Kidney (tissue), 13 donors: ENCODE measurements at regions not wholly inside any gene's neighbourhood (a gene's known extent, or its start where the extent isn't known, plus 50 kb on each side); places are given as distances from the start of the nearest gene placed in this dataset.

Experiments used
- DNase-seq, 5 donors: peaks; one replicate each; pipeline ENCODE4 v3.0.0-alpha.2; 2013 to 2020
- FAIRE-seq: peaks from 2 replicates; lab custom pipeline; 2012; peaks lifted over from hg19 to GRCh38; lab: Jason Lieb, UNC
- H3K27ac ChIP-seq, 2 donors: one replicate each; pipeline ENCODE4 v1.7.0; 2013; ENCODE audit warnings: low read depth in 2 of 2, low read length in 2 of 2, inconsistent platforms in 1 of 2
- H3K27me3 ChIP-seq: one replicate; pipeline ENCODE4 v1.7.1; 2013; ENCODE audit warnings: low read length, inconsistent platforms; ENCODE audit not compliant: control insufficient read depth, insufficient read depth
- H3K36me3 ChIP-seq, 3 donors: one replicate each; pipeline versions ENCODE4 v1.7.0 to v1.7.1; 2013; ENCODE audit warnings: low read length in 3 of 3, control low read depth in 1 of 3, inconsistent platforms in 1 of 3; ENCODE audit not compliant: insufficient read depth in 3 of 3, control insufficient read depth in 2 of 3
- H3K4me1 ChIP-seq, 3 donors: one replicate each; pipeline versions ENCODE4 v1.7.0 to v1.7.1; 2013; ENCODE audit warnings: low read length in 3 of 3, inconsistent platforms in 1 of 3, low read depth in 1 of 3; ENCODE audit not compliant: control insufficient read depth in 2 of 3, insufficient read depth in 2 of 3
- H3K4me3 ChIP-seq, 3 donors: one replicate each; pipeline versions ENCODE4 v1.7.0 to v1.8.1; 2013; ENCODE audit warnings: low read length in 3 of 3, control low read depth in 1 of 3, inconsistent platforms in 1 of 3
- H3K9ac ChIP-seq, 3 donors: one replicate each; pipeline versions ENCODE4 v1.7.0 to v1.7.1; 2013; ENCODE audit warnings: low read length in 3 of 3, control low read depth in 1 of 3, inconsistent platforms in 1 of 3
- H3K9me3 ChIP-seq, 3 donors: one replicate each; pipeline versions ENCODE4 v1.7.0 to v1.7.1; 2013; ENCODE audit warnings: low read length in 3 of 3, control low read depth in 1 of 3, inconsistent platforms in 1 of 3; ENCODE audit not compliant: control insufficient read depth in 2 of 3, insufficient read depth in 1 of 3
- intact Hi-C: fragments of 100-400 bp; cut with DNase I; formaldehyde crosslinking; loops from one replicate; pipeline ENCODE4 v1.11.1; 2022
- TF ChIP-seq, protein P1 (sequence below): IDR thresholded peaks from 3 replicates; pipeline ENCODE4 v1.5.1; 2012; ENCODE audit warnings: mild to moderate bottlenecking, moderate library complexity, borderline replicate concordance; ENCODE audit not compliant: insufficient read depth; ENCODE audit errors: extremely low read depth
- donor health status: control.
- donor health status: control.
- donor health status: control.
- donor health status: control.
- donor health status: control.
- donor health status: DM: yes; HTN: yes; CAD: no.
- donor health status: Normal renal cell carcinoma (clear cell type).

DNA sequence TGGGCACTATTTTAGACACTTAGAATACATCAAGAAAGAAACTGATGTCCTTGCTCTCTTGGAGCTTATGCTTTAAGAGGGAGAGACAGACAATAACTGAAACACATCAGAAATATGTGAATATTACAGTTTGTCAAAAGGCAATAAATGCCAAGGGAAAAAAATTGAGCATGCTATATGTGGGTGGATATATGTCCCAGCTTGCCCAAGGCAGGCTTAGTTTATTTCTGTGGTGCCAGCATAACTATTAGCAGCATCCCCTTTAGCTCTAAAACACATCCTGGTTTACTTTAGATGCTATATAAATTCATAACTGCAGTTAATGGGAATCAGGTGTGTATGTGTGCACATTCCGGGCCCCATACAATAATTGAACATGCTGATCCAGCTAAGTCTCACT is 191.2 kb upstream of the PDZRN3 start:
- TF ChIP-seq, protein P1, sequence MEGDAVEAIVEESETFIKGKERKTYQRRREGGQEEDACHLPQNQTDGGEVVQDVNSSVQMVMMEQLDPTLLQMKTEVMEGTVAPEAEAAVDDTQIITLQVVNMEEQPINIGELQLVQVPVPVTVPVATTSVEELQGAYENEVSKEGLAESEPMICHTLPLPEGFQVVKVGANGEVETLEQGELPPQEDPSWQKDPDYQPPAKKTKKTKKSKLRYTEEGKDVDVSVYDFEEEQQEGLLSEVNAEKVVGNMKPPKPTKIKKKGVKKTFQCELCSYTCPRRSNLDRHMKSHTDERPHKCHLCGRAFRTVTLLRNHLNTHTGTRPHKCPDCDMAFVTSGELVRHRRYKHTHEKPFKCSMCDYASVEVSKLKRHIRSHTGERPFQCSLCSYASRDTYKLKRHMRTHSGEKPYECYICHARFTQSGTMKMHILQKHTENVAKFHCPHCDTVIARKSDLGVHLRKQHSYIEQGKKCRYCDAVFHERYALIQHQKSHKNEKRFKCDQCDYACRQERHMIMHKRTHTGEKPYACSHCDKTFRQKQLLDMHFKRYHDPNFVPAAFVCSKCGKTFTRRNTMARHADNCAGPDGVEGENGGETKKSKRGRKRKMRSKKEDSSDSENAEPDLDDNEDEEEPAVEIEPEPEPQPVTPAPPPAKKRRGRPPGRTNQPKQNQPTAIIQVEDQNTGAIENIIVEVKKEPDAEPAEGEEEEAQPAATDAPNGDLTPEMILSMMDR: no peak
- no peaks in the 10 kb centered on the region for H3K9me3 ChIP-seq
- DNase-seq (no peak), FAIRE-seq (no peak)
- no peaks in the 10 kb centered on the region for H3K27me3 ChIP-seq
- intact Hi-C loops: no loop called here
- H3K36me3 ChIP-seq: no peaks in the 10 kb centered on the region
- no peak overlapping the region for H3K9ac ChIP-seq
- H3K4me3 ChIP-seq: no peak overlapping the region
- no peak overlapping the region for H3K27ac ChIP-seq
- no peaks in the 10 kb centered on the region for H3K4me1 ChIP-seq

GRCh38 chr3:73813692-73814292 is 189.1 kb upstream of the PDZRN3 start:
- TF ChIP-seq, protein P1: no peak
- Histone ChIP-seq H3K4me3 (no peak overlapping the region), H3K27me3 (no peaks in the 10 kb centered on the region), H3K27ac (no peak overlapping the region), H3K4me1 (no peaks in the 10 kb centered on the region), H3K36me3 (no peaks in the 10 kb centered on the region), H3K9ac (no peak overlapping the region), H3K9me3 (no peaks in the 10 kb centered on the region)
- no peak for FAIRE-seq
- no peak for DNase-seq
- intact Hi-C loops: no loop called here

GRCh38 chr3:73813291-73813690 is 188.6 kb upstream of the PDZRN3 start:
- H3K4me1 ChIP-seq: no peaks in the 10 kb centered on the region
- FAIRE-seq (no peak), DNase-seq (peak in 1 of 5 donors; percentile 28)
- intact Hi-C loops: no loop called here
- no peak overlapping the region for H3K9ac ChIP-seq
- H3K27me3 ChIP-seq: no peaks in the 10 kb centered on the region
- H3K36me3 ChIP-seq: no peaks in the 10 kb centered on the region
- H3K4me3 ChIP-seq: no peak overlapping the region
- no peak overlapping the region for H3K27ac ChIP-seq
- H3K9me3 ChIP-seq: no peaks in the 10 kb centered on the region
- TF ChIP-seq, protein P1: no peak

- Histone ChIP-seq H3K36me3 (no peaks in the 10 kb centered on the region), H3K9me3 (no peaks in the 10 kb centered on the region), H3K4me1 (no peaks in the 10 kb centered on the region), H3K27me3 (no peaks in the 10 kb centered on the region), H3K4me3 (no peak overlapping the region), H3K9ac (no peak overlapping the region), H3K27ac (no peak overlapping the region)
- intact Hi-C loops: no loop called here
- no peak for FAIRE-seq
- no peak for DNase-seq
- TF ChIP-seq, protein P1: no peak
Observed at GRCh38 chr3:73812054-73812453, 187.3 kb upstream of the PDZRN3 start.
